Stimulated activated memory B cell treated with anti-CD40 and anti-IgM and Interleukin-4, amounts not matched to agents 10 μg/mL and 1 μg/mL and 100 μg/mL, for 72 hours (primary cell): ENCODE measurements at regions not wholly inside any gene's neighbourhood (a gene's known extent, or its start where the extent isn't known, plus 50 kb on each side); places are given as distances from the start of the nearest gene placed in this dataset.

Experiments
- ATAC-seq: fragments of 150-1000 bp; cut with Tn5 transposase; 2 replicates; pipeline ENCODE4 v1.10.0; 2021
- H3K27ac Mint-ChIP-seq: one replicate; pipeline ENCODE4 v1.8.0; 2022; ENCODE audit warnings: mild to moderate bottlenecking, mixed read lengths
- H3K27me3 Mint-ChIP-seq: one replicate; pipeline ENCODE4 v1.8.0; 2022; ENCODE audit warnings: mixed read lengths
- H3K36me3 Mint-ChIP-seq: one replicate; pipeline ENCODE4 v1.8.0; 2022; ENCODE audit warnings: mixed read lengths
- H3K4me1 Mint-ChIP-seq: one replicate; pipeline ENCODE4 v1.8.0; 2022; ENCODE audit warnings: mixed read lengths
- H3K4me3 Mint-ChIP-seq: one replicate; pipeline ENCODE4 v1.8.0; 2022; ENCODE audit warnings: mild to moderate bottlenecking, moderate library complexity, mixed read lengths
- H3K9me3 Mint-ChIP-seq: one replicate; pipeline ENCODE4 v1.8.0; 2022; ENCODE audit warnings: mixed read lengths

DNA sequence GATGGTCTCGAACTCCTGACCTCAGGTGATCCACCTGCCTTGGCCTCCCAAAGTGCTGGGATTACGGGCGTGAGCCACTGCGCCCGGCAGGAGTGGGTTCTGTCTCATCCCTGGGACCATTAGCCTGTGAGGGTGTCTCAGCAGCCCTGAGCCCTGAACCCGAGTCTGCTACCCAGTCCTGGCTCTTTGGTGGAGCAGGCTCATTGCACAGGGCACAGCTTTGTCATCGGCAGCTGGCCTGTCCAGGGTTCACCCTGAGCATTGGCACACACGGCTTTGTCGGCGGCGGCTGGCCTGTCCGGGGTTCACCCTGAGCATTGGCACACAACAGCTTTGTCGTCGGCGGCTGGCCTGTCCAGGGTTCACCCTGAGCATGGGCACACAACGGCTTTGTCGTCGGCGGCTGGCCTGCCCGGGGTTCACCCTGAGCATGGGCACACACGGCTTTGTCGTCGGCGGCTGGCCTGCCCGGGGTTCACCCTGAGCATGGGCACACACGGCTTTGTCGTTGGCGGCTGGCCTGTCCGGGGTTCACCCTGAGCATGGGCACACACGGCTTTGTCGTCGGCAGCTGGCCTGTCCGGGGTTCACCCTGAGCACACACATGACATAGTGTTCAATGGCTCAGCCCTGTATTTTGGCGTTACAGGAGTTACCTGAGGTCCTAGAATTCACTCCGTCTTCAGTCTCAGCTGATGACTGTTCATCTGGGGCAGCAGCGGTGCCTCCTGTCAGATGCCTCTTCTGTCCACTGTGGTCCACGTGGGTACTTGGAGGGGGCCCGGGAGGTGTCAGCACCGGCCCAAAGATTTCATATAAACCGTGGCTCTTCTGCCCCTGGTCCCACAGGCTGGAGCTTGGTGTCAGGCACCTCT lies 1082.5 kb downstream of the BRD1 start:
- Mint-ChIP-seq H3K27me3 (no peaks in the 10 kb centered on the region), H3K9me3 (no peaks in the 10 kb centered on the region), H3K36me3 (no peaks in the 10 kb centered on the region), H3K4me3 (no peak overlapping the region), H3K4me1 (no peaks in the 10 kb centered on the region), H3K27ac (no peak overlapping the region)
- no peak for ATAC-seq

DNA sequence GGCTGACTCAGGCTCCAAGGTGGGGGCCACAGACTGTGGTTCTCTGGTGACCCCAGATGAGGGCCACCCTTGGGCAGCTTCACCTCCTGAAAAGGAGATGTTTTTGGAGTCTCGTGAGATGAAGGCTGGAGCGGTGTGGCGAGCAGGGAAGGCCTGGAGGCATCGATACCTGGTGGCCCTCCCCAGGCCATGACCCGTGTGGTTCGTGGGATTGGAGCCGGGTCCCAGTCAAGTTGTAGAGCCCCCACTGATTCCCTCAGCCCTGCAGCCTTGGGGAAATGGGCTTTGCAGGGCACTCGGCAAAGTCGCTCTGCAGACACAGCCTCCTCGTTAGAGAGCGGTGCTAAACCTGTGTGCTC lies 1083.4 kb downstream of the BRD1 start:
- Mint-ChIP-seq H3K27ac (no peak overlapping the region), H3K27me3 (no peaks in the 10 kb centered on the region), H3K4me3 (no peak overlapping the region), H3K9me3 (peaks cover 3% of the 10 kb centered on the region), H3K4me1 (no peaks in the 10 kb centered on the region), H3K36me3 (no peaks in the 10 kb centered on the region)
- no peak for ATAC-seq

DNA sequence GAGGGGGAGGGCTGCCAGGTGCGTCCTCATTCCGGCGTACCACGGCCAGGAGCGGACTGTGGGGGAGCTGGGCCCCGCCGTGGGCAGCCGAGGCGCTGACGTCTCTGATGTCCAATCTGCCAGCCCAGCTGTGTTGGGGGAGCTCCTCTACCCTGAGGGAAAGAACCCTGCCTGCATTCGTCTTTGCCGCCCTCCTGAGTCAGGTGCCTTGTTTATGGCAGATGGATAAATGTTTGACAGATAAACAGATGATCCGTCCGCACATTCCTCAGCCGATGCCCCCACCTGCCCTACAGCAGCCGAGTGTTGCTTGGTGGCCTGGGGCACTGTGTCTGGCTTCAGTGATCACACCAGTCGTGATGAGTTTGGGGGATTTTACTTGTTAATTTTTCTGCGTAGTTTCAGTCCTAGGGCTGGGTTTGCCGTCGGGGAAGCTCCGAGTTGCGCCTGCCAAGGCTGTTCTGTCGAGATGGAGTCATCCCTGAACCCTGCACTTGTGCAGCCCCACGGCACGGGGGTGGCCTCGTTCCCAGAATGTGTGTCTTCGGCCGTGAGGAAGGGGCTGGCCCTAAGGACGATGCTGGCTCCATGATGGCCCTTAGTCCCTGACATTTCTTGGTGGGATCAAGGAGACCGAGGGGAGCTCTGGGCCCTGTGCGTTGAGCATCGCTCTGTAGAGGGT lies 1083.9 kb downstream of the BRD1 start:
- ATAC-seq = no peak
- H3K4me1 Mint-ChIP-seq = no peaks in the 10 kb centered on the region
- H3K4me3 Mint-ChIP-seq = no peak overlapping the region
- H3K36me3 Mint-ChIP-seq = no peaks in the 10 kb centered on the region
- H3K27ac Mint-ChIP-seq = no peak overlapping the region
- no peaks in the 10 kb centered on the region for H3K27me3 Mint-ChIP-seq
- H3K9me3 Mint-ChIP-seq = peaks cover 3% of the 10 kb centered on the region

DNA sequence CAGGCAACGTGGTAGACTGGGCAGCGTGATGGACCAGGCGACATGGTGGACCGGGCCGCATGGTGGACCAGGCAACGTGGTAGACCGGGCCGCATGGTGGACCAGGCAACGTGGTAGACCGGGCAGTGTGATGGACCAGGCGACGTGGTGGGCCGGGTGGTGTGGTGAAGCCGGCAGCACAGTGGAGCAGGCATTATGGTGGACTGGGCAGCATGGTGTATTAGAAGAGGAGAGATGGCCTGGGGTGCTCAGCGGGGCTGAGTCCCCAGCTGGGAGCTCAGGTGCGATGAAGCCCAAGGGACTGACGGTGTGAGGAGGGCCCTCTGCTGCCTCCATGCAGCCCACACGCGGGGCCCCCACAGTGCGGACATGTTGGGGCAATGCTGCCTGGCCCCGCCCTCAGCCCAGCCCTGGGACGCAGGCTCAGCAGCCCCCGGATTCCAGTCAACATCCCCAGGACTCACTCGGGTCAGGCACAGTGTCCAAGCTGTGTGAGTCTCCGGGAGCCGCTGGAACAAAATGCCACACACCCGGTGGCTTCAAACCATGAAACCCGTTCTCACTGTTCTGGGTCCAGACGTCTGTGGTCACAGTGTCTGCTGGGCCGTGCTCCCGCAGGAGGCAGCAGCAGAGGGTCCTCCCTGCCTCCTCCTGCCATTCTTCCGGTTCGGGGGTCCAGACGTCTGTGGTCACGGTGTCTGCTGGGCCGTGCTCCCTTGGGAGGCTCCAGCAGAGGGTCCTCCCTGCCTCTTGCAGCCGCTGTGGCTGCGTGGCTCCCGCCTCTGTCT lies 1084.9 kb downstream of the BRD1 start:
- ATAC-seq = no peak
- no peaks in the 10 kb centered on the region for H3K4me1 Mint-ChIP-seq
- H3K4me3 Mint-ChIP-seq = no peak overlapping the region
- H3K27ac Mint-ChIP-seq = no peak overlapping the region
- H3K36me3 Mint-ChIP-seq = no peaks in the 10 kb centered on the region
- peaks cover 3% of the 10 kb centered on the region for H3K9me3 Mint-ChIP-seq
- no peaks in the 10 kb centered on the region for H3K27me3 Mint-ChIP-seq

DNA sequence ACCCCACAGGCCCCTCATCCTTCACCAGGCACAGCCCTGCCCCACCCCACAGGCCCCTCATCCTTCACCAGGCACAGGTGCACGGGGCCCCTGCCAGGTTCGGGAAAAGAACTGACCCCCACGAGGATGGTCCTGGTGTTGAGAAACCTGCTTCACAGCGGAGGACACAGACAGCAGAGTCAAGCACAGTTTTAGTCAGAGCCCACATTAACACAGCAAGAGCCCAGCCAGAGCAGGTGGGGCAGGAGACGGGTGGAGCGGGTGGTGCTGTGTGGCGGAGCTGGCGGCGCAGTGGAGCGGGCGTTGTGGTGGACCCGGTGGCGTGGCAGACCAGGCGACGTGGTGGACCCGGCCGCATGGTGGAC lies 1085.5 kb downstream of the BRD1 start:
- Mint-ChIP-seq H3K4me3 (no peak overlapping the region), H3K9me3 (peaks cover 3% of the 10 kb centered on the region), H3K36me3 (no peaks in the 10 kb centered on the region), H3K4me1 (no peaks in the 10 kb centered on the region), H3K27me3 (no peaks in the 10 kb centered on the region), H3K27ac (no peak overlapping the region)
- ATAC-seq = no peak

DNA sequence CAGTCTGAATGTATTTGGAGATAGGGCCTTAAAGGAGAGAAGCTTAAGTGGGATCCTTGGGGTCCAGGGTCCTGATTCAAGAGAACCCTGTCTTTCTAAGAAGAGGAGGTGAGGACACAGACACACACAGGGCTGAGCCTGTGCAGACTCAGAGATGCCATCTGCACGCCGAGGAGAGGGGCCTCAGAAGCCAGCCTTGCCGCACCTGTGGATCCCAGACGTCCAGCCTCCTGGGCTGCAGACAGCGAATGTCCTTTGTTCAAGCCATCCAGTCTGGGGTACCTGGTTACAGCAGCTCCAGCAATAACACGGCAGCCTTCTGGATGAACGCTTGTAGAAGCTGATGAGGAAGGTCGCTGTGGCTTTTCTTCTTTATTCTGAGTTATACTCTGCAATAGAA lies 1086.1 kb downstream of the BRD1 start:
- no peak for ATAC-seq
- Mint-ChIP-seq H3K4me3 (no peak overlapping the region), H3K9me3 (peaks cover 3% of the 10 kb centered on the region), H3K4me1 (no peaks in the 10 kb centered on the region), H3K27me3 (no peaks in the 10 kb centered on the region), H3K36me3 (no peaks in the 10 kb centered on the region), H3K27ac (no peak overlapping the region)

DNA sequence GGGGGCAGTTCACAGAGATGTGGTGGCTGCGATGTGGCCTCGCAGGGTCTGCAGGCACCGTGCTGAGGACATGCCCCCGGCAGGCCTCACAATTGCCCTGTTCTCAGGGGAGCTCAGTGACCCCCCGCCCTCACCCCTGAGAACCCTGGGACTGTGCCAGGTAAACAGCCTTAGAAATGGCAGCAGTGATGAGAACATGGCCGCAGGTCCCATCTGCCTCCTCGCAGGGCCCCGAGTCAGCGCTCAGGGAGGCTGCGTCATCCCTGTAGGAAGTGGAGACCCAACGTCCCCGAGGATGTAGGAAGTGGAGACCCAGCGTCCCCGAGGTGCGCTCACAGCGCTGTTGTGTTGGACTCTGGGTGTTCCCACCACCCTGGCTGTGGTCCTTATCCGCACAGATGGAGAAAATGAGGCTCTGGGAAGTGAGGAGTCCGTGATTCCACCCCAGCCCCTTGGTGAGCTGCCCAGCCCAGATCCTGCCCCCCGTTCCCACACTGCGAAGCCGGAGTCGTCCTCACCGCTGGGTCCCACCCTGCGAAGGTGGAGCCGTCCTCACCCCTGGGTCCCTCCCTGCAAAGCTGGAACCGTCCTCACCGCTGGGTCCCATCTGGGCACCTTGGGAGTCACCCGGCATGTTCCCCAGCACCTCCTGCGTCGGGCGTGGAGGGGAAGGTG lies 1086.8 kb downstream of the BRD1 start:
- Mint-ChIP-seq H3K4me1 (no peaks in the 10 kb centered on the region), H3K27me3 (no peaks in the 10 kb centered on the region), H3K9me3 (peaks cover 3% of the 10 kb centered on the region), H3K27ac (no peak overlapping the region), H3K36me3 (no peaks in the 10 kb centered on the region), H3K4me3 (no peak overlapping the region)
- ATAC-seq = no peak

DNA sequence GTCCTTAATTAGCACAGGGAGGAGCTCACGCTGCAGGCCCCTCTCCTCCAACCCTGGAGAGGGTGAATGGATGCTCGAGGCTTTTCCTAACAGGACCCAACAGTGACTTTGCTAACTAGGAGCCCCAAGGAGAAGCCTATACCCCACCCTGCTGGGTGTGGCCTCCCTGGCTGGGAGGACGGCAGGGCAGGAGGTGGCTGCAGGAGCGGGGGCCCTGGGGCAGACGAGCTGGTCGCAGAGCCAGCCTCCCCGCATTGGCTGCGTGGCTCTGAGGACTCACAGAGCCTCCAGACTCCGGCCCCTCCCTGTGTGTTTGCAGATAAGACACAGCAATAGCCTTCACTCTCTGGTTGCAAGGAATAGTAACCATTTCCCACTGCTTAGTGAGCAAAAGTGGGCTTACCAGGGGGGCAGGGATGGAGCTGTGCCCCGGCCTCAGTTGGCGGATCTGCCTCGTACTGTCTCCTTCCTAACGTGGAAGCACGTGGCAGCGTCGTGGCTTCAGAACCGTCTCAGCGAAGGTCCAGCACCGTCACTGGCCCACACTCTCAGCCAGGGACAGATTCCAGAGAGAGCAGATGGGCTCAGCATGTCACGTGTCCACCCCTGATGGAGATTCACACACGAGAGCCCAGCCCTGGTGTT lies 1087.5 kb downstream of the BRD1 start:
- peaks cover 3% of the 10 kb centered on the region for H3K9me3 Mint-ChIP-seq
- H3K27me3 Mint-ChIP-seq = no peaks in the 10 kb centered on the region
- H3K4me3 Mint-ChIP-seq = no peak overlapping the region
- no peaks in the 10 kb centered on the region for H3K36me3 Mint-ChIP-seq
- no peak for ATAC-seq
- no peak overlapping the region for H3K27ac Mint-ChIP-seq
- no peaks in the 10 kb centered on the region for H3K4me1 Mint-ChIP-seq

DNA sequence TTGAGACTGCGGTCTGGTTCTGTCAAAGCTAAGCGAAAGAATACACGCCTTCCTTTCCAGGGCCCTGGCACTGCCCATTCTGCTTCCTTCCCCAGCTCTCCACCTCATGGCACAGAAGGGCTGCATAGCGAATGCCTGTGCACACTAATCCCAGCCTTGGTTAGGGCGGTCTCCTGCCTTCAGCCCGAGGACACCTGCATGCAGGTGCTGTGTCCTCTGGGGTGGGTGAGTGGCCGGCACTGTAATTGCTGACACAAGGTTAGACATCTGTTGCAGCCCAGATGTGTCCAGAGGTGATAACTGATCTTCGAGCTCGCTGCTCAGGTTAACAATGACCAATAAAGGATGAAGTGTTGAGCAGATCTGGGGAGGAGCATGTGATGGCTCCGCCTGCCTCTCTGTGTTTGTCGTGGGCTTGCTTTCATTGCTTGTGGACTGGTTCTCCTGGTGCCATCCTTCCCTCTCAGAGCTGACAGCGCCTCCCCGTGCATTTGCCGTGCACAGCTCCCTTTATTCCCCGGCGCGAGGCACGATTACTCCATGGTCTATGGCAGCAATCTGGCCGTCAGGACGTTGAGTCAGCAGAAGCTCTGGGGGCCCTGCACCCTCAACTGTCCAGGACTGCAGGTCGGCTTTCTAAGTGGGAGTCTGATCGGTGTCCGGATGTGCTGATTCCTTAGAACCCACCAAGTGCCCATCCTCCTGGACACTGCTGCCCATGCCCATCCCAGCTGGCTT lies 1088.2 kb downstream of the BRD1 start:
- Mint-ChIP-seq H3K27ac (no peak overlapping the region), H3K4me1 (no peaks in the 10 kb centered on the region), H3K9me3 (peaks cover 3% of the 10 kb centered on the region)

DNA sequence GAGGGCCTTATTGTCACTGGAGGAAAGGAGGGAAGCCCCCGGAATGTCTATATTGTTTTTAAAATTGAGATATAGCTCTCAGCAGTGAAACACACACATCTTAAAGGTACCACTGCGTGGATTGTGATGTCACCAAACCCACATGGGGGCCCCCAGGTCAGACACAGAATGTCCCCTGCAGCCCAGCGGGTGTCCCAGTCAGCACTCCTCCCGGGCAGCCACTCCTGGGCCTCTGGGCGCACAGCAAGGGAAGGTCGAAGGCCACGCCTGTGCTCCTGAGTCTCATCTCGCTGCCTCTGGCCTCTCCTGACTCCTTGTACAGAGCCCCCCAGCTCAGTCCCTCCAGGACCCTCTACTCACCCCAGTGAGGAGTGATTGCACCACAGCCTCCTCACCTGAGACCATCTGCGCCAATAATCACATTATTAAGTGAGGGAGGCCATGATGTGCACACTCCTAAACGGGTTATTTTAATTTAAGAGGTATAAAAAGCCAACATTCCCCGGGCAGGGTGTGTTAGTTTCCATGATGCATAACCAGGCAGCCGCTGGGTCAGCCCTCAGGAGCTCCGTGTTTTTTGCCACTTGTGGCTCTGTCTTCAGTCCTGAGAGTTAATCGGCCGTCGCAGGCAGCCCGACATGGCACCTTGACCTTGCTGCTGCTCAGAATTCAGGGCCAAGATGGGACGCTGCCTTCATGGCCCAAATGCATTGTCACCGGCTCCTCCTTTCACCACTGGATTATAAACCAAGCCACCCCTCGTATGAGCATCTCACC lies 1089.3 kb downstream of the BRD1 start:
- no peak overlapping the region for H3K4me3 Mint-ChIP-seq
- peaks cover 3% of the 10 kb centered on the region for H3K9me3 Mint-ChIP-seq
- H3K36me3 Mint-ChIP-seq = no peaks in the 10 kb centered on the region
- H3K4me1 Mint-ChIP-seq = no peaks in the 10 kb centered on the region
- H3K27ac Mint-ChIP-seq = no peak overlapping the region
- no peaks in the 10 kb centered on the region for H3K27me3 Mint-ChIP-seq
- ATAC-seq = no peak

More for the DNA sequence above, 1088.2 kb downstream of the BRD1 start:
- no peaks in the 10 kb centered on the region for H3K36me3 Mint-ChIP-seq
- no peaks in the 10 kb centered on the region for H3K27me3 Mint-ChIP-seq
- ATAC-seq = no peak
- no peak overlapping the region for H3K4me3 Mint-ChIP-seq

DNA sequence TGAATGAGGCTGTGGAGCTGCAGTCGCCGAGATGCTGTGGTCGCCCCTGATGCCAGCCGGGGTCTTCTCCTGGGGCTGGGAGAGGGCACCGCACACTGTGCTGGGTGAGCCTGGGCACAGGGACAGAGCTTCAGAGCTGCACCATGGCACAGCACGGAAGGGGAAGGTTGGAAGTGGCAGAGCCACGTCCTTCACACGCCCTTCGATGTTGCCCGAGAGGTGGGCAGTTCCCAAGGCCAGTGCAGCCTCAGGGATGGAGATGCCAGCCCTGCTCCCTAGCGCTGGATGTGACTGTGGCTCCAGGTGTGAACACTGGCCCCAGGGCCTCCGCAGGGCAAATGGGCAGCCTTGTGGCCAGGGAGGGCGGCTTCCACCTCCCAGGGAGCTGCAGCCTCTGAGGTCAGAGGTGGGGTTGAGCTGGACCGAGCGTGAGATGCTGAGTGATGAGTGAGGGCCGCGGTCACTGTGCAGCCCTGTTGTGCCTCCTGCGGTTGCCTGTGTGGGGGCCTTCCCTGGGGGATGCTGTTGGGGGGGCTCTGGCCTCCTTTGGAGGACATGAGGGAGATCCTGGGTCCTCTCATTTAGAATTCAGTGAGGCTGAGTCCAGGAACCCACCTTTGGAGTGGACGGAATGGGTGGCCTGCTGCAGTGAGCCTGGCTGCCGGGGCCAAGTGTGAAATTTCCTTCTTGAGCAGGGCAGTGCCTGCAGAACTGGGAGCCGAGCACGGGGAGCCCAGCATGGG lies 1090.0 kb downstream of the BRD1 start:
- Mint-ChIP-seq H3K4me3 (no peak overlapping the region), H3K9me3 (peaks cover 3% of the 10 kb centered on the region), H3K36me3 (no peaks in the 10 kb centered on the region), H3K27me3 (no peaks in the 10 kb centered on the region), H3K4me1 (no peaks in the 10 kb centered on the region), H3K27ac (no peak overlapping the region)
- no peak for ATAC-seq

DNA sequence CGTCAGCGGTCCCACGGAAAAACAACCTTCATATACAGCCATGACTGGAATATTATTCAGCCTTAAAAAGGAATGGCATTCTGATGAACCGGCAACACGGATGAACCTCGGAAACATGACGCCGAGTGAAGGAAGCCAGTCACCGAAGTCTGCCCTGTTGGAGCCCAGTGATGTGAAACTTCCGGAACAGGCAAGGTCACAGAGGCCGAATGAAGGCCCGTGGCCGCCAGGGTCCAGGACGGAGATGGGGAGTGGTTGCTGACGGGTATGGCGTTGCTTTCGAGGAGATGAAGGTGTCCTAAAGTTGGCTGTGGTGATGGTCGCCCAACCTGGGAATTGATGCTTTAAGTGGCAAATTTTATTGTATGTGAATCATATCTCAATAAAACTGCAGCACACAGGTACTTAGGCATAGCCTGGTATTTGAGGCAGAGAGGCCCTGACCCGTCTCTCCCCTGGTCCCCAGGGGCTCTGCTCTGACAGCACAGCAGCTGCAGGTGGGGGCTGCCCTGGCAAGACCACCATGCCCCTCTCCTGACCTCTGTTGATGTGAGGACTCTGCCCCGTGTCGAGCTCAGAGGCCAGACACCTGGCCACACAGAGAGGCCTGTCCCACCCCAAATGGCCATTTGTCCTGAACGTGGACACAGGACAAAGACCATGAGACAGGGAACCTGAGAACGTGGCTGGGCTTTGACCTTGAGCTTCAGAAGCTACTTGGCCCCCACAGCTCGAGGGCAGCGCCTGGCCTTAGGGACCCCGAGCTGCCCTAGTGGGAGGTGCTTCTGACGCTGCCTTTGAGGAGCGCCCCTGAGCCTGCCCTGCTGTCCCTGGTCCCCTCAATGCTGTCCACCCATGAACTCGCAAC lies 1090.8 kb downstream of the BRD1 start:
- no peaks in the 10 kb centered on the region for H3K36me3 Mint-ChIP-seq
- no peak overlapping the region for H3K4me3 Mint-ChIP-seq
- ATAC-seq = no peak
- no peaks in the 10 kb centered on the region for H3K27me3 Mint-ChIP-seq
- peaks cover 3% of the 10 kb centered on the region for H3K9me3 Mint-ChIP-seq
- no peaks in the 10 kb centered on the region for H3K4me1 Mint-ChIP-seq
- H3K27ac Mint-ChIP-seq = no peak overlapping the region
